ENCODE measurements at regions not wholly inside any gene's neighbourhood (a gene's known extent, or its start where the extent isn't known, plus 50 kb on each side); places are given as distances from the start of the nearest gene placed in this dataset.

GRCh38 chr4:29551821-29552220 lies 1168.3 kb upstream of the PCDH7 start:
- Histone ChIP-seq H3K4me3 (ENCODE audit: control insufficient read depth in 2 of 3, extremely low read depth in 1 of 3, insufficient read depth in 2 of 3, low read depth in 1 of 3, low read length in 3 of 3) (no peak overlapping the region), H2AFZ (ENCODE audit: control insufficient read depth, low read length) (no peak overlapping the region), H3K79me2 (ENCODE audit: control insufficient read depth, insufficient read depth, low read length) (no peaks in the 10 kb centered on the region), H3K4me2 (ENCODE audit: control insufficient read depth, extremely low read depth, insufficient read depth, low read depth, low read length) (no peak overlapping the region), H3K36me3 (ENCODE audit: control insufficient read depth in 2 of 2, extremely low read depth in 1 of 2, insufficient read depth in 2 of 2, low read length in 2 of 2) (no peaks in the 10 kb centered on the region), H3K27ac (ENCODE audit: control insufficient read depth, insufficient read depth, low read length) (no peak overlapping the region), H3K4me1 (ENCODE audit: control insufficient read depth, extremely low read depth, insufficient read depth, low read length) (no peaks in the 10 kb centered on the region), H3K9me3 (ENCODE audit: control insufficient read depth, low read depth, low read length) (no peaks in the 10 kb centered on the region), H4K20me1 (ENCODE audit: control insufficient read depth, extremely low read depth, insufficient read depth, low read length) (no peaks in the 10 kb centered on the region), H3K27me3 (ENCODE audit: control insufficient read depth, extremely low read depth, insufficient read depth, low read length) (no peaks in the 10 kb centered on the region), H3K9me1 (ENCODE audit: control insufficient read depth, extremely low read depth, insufficient read depth, low read length) (no peaks in the 10 kb centered on the region), H3K9ac (ENCODE audit: control insufficient read depth, extremely low read depth, insufficient read depth, low read length) (no peak overlapping the region)
- TF ChIP-seq EZH2 (IDR thresholded peaks at IDR 0.05; ENCODE audit: low read length) (no peak), CTCF (optimal IDR thresholded peaks at IDR 0.05 in 1 of 3, IDR thresholded peaks at IDR 0.05 in 1 of 3, conservative IDR thresholded peaks at IDR 0.05 in 1 of 3; ENCODE audit: extremely low read depth in 1 of 3, insufficient read depth in 2 of 3, low read length in 3 of 3) (no peak)
- DNase-seq (ENCODE audit: low read depth, low spot score) (no peak), FAIRE-seq (no peak)
- dilution Hi-C loops (cut with MboI; ENCODE audit: extremely low pct_ligation_motif_present, low sequenced_read_pairs): no loop called here

GRCh38 chr4:29553846-29554245 lies 1166.3 kb upstream of the PCDH7 start:
- Histone ChIP-seq H3K9me1 (ENCODE audit: control insufficient read depth, extremely low read depth, insufficient read depth, low read length) (no peaks in the 10 kb centered on the region), H3K27me3 (ENCODE audit: control insufficient read depth, extremely low read depth, insufficient read depth, low read length) (no peaks in the 10 kb centered on the region), H3K79me2 (ENCODE audit: control insufficient read depth, insufficient read depth, low read length) (no peaks in the 10 kb centered on the region), H3K9ac (ENCODE audit: control insufficient read depth, extremely low read depth, insufficient read depth, low read length) (no peak overlapping the region), H3K4me3 (ENCODE audit: control insufficient read depth in 2 of 3, extremely low read depth in 1 of 3, insufficient read depth in 2 of 3, low read depth in 1 of 3, low read length in 3 of 3) (no peak overlapping the region), H3K9me3 (ENCODE audit: control insufficient read depth, low read depth, low read length) (no peaks in the 10 kb centered on the region), H3K4me1 (ENCODE audit: control insufficient read depth, extremely low read depth, insufficient read depth, low read length) (no peaks in the 10 kb centered on the region), H2AFZ (ENCODE audit: control insufficient read depth, low read length) (no peak overlapping the region), H3K27ac (ENCODE audit: control insufficient read depth, insufficient read depth, low read length) (no peak overlapping the region), H4K20me1 (ENCODE audit: control insufficient read depth, extremely low read depth, insufficient read depth, low read length) (no peaks in the 10 kb centered on the region), H3K36me3 (ENCODE audit: control insufficient read depth in 2 of 2, extremely low read depth in 1 of 2, insufficient read depth in 2 of 2, low read length in 2 of 2) (no peaks in the 10 kb centered on the region), H3K4me2 (ENCODE audit: control insufficient read depth, extremely low read depth, insufficient read depth, low read depth, low read length) (no peak overlapping the region)
- FAIRE-seq (no peak), DNase-seq (ENCODE audit: low read depth, low spot score) (no peak)
- dilution Hi-C loops (cut with MboI; ENCODE audit: extremely low pct_ligation_motif_present, low sequenced_read_pairs): no loop called here
- TF ChIP-seq EZH2 (IDR thresholded peaks at IDR 0.05; ENCODE audit: low read length) (no peak), CTCF (optimal IDR thresholded peaks at IDR 0.05 in 1 of 3, IDR thresholded peaks at IDR 0.05 in 1 of 3, conservative IDR thresholded peaks at IDR 0.05 in 1 of 3; ENCODE audit: extremely low read depth in 1 of 3, insufficient read depth in 2 of 3, low read length in 3 of 3) (no peak)

Data from keratinocyte (primary cell).